H9 (cell line): ENCODE measurements at regions not wholly inside any gene's neighbourhood (a gene's known extent, or its start where the extent isn't known, plus 50 kb on each side); places are given as distances from the start of the nearest gene placed in this dataset.

Source experiments
- DNase-seq: peaks from one replicate; pipeline ENCODE4 v3.0.0-alpha.2; 2017
- H2AFZ ChIP-seq: one replicate; pipeline ENCODE4 v1.6.1; 2013; ENCODE audit warnings: mild to moderate bottlenecking, low read length, control low read depth, moderate library complexity
- H2AK5ac ChIP-seq: 2 replicates; pipeline ENCODE4 v1.6.1; 2013; ENCODE audit warnings: low read length, control low read depth, mixed read lengths; ENCODE audit not compliant: insufficient read length
- H2BK120ac ChIP-seq: one replicate; pipeline ENCODE4 v1.6.1; 2013; ENCODE audit warnings: low read depth, mild to moderate bottlenecking, low read length, control low read depth, inconsistent platforms; ENCODE audit not compliant: poor library complexity, severe bottlenecking
- H2BK12ac ChIP-seq: 2 replicates; pipeline ENCODE4 v1.6.1; 2013; ENCODE audit warnings: low read length, control low read depth, mixed read lengths, low read depth; ENCODE audit not compliant: insufficient read length
- H2BK15ac ChIP-seq: 2 replicates; pipeline ENCODE4 v1.6.1; 2013; ENCODE audit warnings: low read depth, low read length, control low read depth
- H2BK20ac ChIP-seq: one replicate; pipeline ENCODE4 v1.6.1; 2013; ENCODE audit warnings: low read depth, mild to moderate bottlenecking, low read length, control low read depth, inconsistent platforms; ENCODE audit not compliant: poor library complexity, severe bottlenecking
- H2BK5ac ChIP-seq: 2 replicates; pipeline ENCODE4 v1.6.1; 2013; ENCODE audit warnings: low read length, control low read depth, mixed read lengths; ENCODE audit not compliant: insufficient read length
- H3K14ac ChIP-seq: 2 replicates; pipeline ENCODE4 v1.6.1; 2013; ENCODE audit warnings: low read length, control low read depth; ENCODE audit not compliant: insufficient read depth
- H3K18ac ChIP-seq: 2 replicates; pipeline ENCODE4 v1.6.1; 2013; ENCODE audit warnings: low read depth, mild to moderate bottlenecking, mixed read lengths, low read length, control low read depth; ENCODE audit not compliant: insufficient read length
- H3K23ac ChIP-seq: 2 replicates; pipeline ENCODE4 v1.6.1; 2013; ENCODE audit warnings: low read length, control low read depth, mixed read lengths, low read depth; ENCODE audit not compliant: insufficient read length
- H3K23me2 ChIP-seq: 2 replicates; pipeline ENCODE4 v1.6.1; 2013; ENCODE audit warnings: low read depth, mild to moderate bottlenecking, mixed read lengths, low read length, control low read depth; ENCODE audit not compliant: insufficient read length, poor library complexity, severe bottlenecking
- H3K27ac ChIP-seq: 2 replicates; pipeline ENCODE4 v1.5.1; 2013; ENCODE audit warnings: low read length, control low read depth, mixed read lengths, low read depth; ENCODE audit not compliant: insufficient read length
- H3K27me3 ChIP-seq: 2 replicates; pipeline ENCODE4 v1.6.1; 2013; ENCODE audit warnings: low read length, control low read depth, inconsistent platforms; ENCODE audit not compliant: insufficient read depth
- H3K4ac ChIP-seq: 2 replicates; pipeline ENCODE4 v1.6.1; 2013; ENCODE audit warnings: low read depth, mild to moderate bottlenecking, control low read depth, inconsistent platforms, low read length, moderate library complexity
- H3K4me1 ChIP-seq: 2 replicates; pipeline ENCODE4 v1.6.1; 2013; ENCODE audit warnings: low read length, control low read depth, inconsistent platforms; ENCODE audit not compliant: insufficient read depth
- H3K4me2 ChIP-seq: 2 replicates; pipeline ENCODE4 v1.6.1; 2013; ENCODE audit warnings: low read length, control low read depth, mixed read lengths; ENCODE audit not compliant: insufficient read length, insufficient read depth
- H3K56ac ChIP-seq: 2 replicates; pipeline ENCODE4 v1.6.1; 2013; ENCODE audit warnings: low read depth, mild to moderate bottlenecking, mixed read lengths, low read length, control low read depth; ENCODE audit not compliant: insufficient read length
- H3K79me1 ChIP-seq: 2 replicates; pipeline ENCODE4 v1.6.1; 2013; ENCODE audit warnings: low read depth, mild to moderate bottlenecking, moderate library complexity, low read length, control low read depth, inconsistent platforms; ENCODE audit not compliant: insufficient read depth, poor library complexity, severe bottlenecking
- H3K79me2 ChIP-seq: 2 replicates; pipeline ENCODE4 v1.6.1; 2013; ENCODE audit warnings: low read length, control low read depth, inconsistent platforms; ENCODE audit not compliant: insufficient read depth
- H3K9ac ChIP-seq: 2 replicates; pipeline ENCODE4 v1.6.1; 2013; ENCODE audit warnings: low read length, control low read depth, mixed read lengths; ENCODE audit not compliant: insufficient read length; ENCODE audit errors: extremely low read depth
- H3K9me3 ChIP-seq: one replicate; pipeline ENCODE4 v1.6.1; 2013; ENCODE audit warnings: low read depth, low read length, inconsistent platforms; ENCODE audit not compliant: control insufficient read depth
- H3T11ph ChIP-seq: one replicate; pipeline ENCODE4 v1.6.1; 2013; ENCODE audit warnings: mild to moderate bottlenecking, low read length, control low read depth, inconsistent platforms
- H4K20me1 ChIP-seq: one replicate; pipeline ENCODE4 v1.6.1; 2013; ENCODE audit not compliant: control insufficient read depth, insufficient read length, insufficient read depth
- H4K5ac ChIP-seq: 2 replicates; pipeline ENCODE4 v1.6.1; 2013; ENCODE audit warnings: low read depth, mild to moderate bottlenecking, mixed read lengths, low read length, control low read depth; ENCODE audit not compliant: insufficient read length
- H4K8ac ChIP-seq: replicated peaks from 2 replicates; pipeline ENCODE4 v1.6.1; 2013; ENCODE audit warnings: low read length, control low read depth, mixed read lengths, low read depth; ENCODE audit not compliant: insufficient read length
- H4K91ac ChIP-seq: 2 replicates; pipeline ENCODE4 v1.6.1; 2013; ENCODE audit warnings: low read depth, mild to moderate bottlenecking, moderate library complexity, mixed read lengths, low read length, control low read depth; ENCODE audit not compliant: insufficient read length
- H3K27ac Mint-ChIP-seq, 3 experiments: 2 replicates in 2 of 3; 3 replicates in 1 of 3; pipeline ENCODE4 v1.8.0; 2020 to 2021; ENCODE audit warnings: mixed read lengths in 3 of 3, mild to moderate bottlenecking in 1 of 3, moderate library complexity in 1 of 3
- H3K27me3 Mint-ChIP-seq: 2 replicates; pipeline ENCODE4 v1.8.0; 2021; ENCODE audit warnings: low read depth, mild to moderate bottlenecking, moderate library complexity, mixed read lengths
- H3K36me3 Mint-ChIP-seq, 3 experiments: 2 replicates in 2 of 3; 3 replicates in 1 of 3; pipeline ENCODE4 v1.8.0; 2020 to 2021; ENCODE audit warnings: low read depth in 3 of 3, mixed read lengths in 3 of 3; ENCODE audit not compliant: insufficient read depth in 1 of 3
- H3K4me1 Mint-ChIP-seq, 2 experiments: 2 replicates each; pipeline ENCODE4 v1.8.0; 2020; ENCODE audit warnings: mixed read lengths in 2 of 2
- H3K4me3 Mint-ChIP-seq, 2 experiments: 2 replicates in 1 of 2; 3 replicates in 1 of 2; pipeline ENCODE4 v1.8.0; 2020 to 2021; ENCODE audit warnings: mild to moderate bottlenecking in 2 of 2, mixed read lengths in 2 of 2, moderate library complexity in 1 of 2
- H3K9me3 Mint-ChIP-seq, 2 experiments: 2 replicates in 1 of 2; 3 replicates in 1 of 2; pipeline ENCODE4 v1.8.0; 2020; ENCODE audit warnings: mild to moderate bottlenecking in 2 of 2, mixed read lengths in 2 of 2, moderate library complexity in 1 of 2
- CTCF ChIP-seq: fragments of 200-600 bp; sonication (generic); conservative IDR thresholded peaks from 3 replicates; pipeline ENCODE4 v1.8.0; 2021; ENCODE audit warnings: antibody characterized with exemption, mild to moderate bottlenecking
- WGBS: extraction: QIAGEN DNeasy Blood & Tissue Kit; methylation state at CpG from one replicate; pipeline ENCODE4 v1.1.7; 2013; ENCODE audit warnings: missing lambda C conversion rate, low lambda C conversion rate, mixed read lengths; ENCODE audit not compliant: insufficient read length; ENCODE audit errors: extremely low coverage; 5-methylcytosine and 5-hydroxymethylcytosine counted together

GRCh38 chr18:70907673-70908072 lies 618.8 kb downstream of the SOCS6 start:
- Histone ChIP-seq H3K4ac (no peak overlapping the region), H3K79me1 (no peaks in the 10 kb centered on the region), H2BK120ac (no peak overlapping the region), H2BK5ac (no peak overlapping the region), H3K27me3 (no peaks in the 10 kb centered on the region), H2BK12ac (peak overlapping the region; percentile 73), H2BK20ac (no peak overlapping the region), H3K23ac (no peak overlapping the region), H3K4me2 (no peak overlapping the region), H4K20me1 (no peaks in the 10 kb centered on the region), H4K5ac (no peak overlapping the region), H4K91ac (no peak overlapping the region), H2BK15ac (no peak overlapping the region), H3K56ac (no peak overlapping the region), H3K27ac (no peak overlapping the region), H3K9ac (no peak overlapping the region), H2AK5ac (no peak overlapping the region), H3K14ac (no peak overlapping the region), H3K4me1 (no peaks in the 10 kb centered on the region), H4K8ac (no peak overlapping the region), H3K79me2 (no peaks in the 10 kb centered on the region), H2AFZ (no peak overlapping the region), H3K18ac (no peak overlapping the region), H3K23me2 (no peaks in the 10 kb centered on the region), H3T11ph (no peak overlapping the region), H3K9me3 (no peaks in the 10 kb centered on the region)
- H3K4me1 Mint-ChIP-seq = peaks cover 9 to 14% of the 10 kb centered on the region in 2 experiments
- no CpG with 5 or more reads among the region's 3 CpGs for WGBS
- DNase-seq = peak; percentile 42
- H3K27ac Mint-ChIP-seq = peak overlapping the region in 2 of 3 experiments; percentile 6 to 93; a peak in 2 of 7 replicates
- TF ChIP-seq CTCF = no peak
- peaks cover 0 to 8% (median 1%) of the 10 kb centered on the region in 3 experiments; a peak in 2 of 7 replicates for H3K36me3 Mint-ChIP-seq
- peaks cover 9 to 10% of the 10 kb centered on the region in 2 experiments for H3K9me3 Mint-ChIP-seq
- H3K27me3 Mint-ChIP-seq = no peaks in the 10 kb centered on the region
- no peak overlapping the region for H3K4me3 Mint-ChIP-seq
